K562 (cell line): ENCODE measurements at regions not wholly inside any gene's neighbourhood (a gene's known extent, or its start where the extent isn't known, plus 50 kb on each side); places are given as distances from the start of the nearest gene placed in this dataset.

Experiments
- BRCA1 ChIP-seq, 2 experiments: fragments of 450-650 bp in 1 of 2; sonication (generic) in 1 of 2; formaldehyde crosslinking in 1 of 2; IDR thresholded peaks; 2 replicates each; pipeline versions ENCODE4 v1.5.0 to v1.6.1; 2017 to 2020; ENCODE audit warnings: mild to moderate bottlenecking in 1 of 2, missing genetic modification reagents in 1 of 2
- EGR1 ChIP-seq: fragments of 450-650 bp; conservative IDR thresholded peaks from 2 replicates; pipeline ENCODE4 v1.6.1; 2017; ENCODE audit warnings: mild to moderate bottlenecking
- ESRRA ChIP-seq: fragments of 450-650 bp; IDR thresholded peaks from 2 replicates; pipeline ENCODE4 v1.6.1; 2014; ENCODE audit warnings: low read depth, mild to moderate bottlenecking, moderate library complexity, borderline replicate concordance
- EZH2 ChIP-seq: IDR thresholded peaks from 2 replicates; pipeline ENCODE4 v1.6.1; 2012; ENCODE audit warnings: low read depth, mild to moderate bottlenecking, inconsistent platforms, low read length, borderline replicate concordance
- JUNB ChIP-seq: fragments of 450-650 bp; formaldehyde crosslinking; conservative IDR thresholded peaks from 2 replicates; pipeline ENCODE4 v1.4.0; 2020; ENCODE audit warnings: mild to moderate bottlenecking
- KDM1A ChIP-seq, 2 experiments: fragments of 450-650 bp; IDR thresholded peaks; 2 replicates each; pipeline ENCODE4 v1.6.1; 2016; ENCODE audit warnings: mild to moderate bottlenecking in 2 of 2
- MAFF ChIP-seq: IDR thresholded peaks from 2 replicates; pipeline ENCODE4 v1.6.1; 2012; ENCODE audit warnings: low read length, improper control_type of control experiment
- POLR2A ChIP-seq: fragments of 450-650 bp; conservative IDR thresholded peaks from 2 replicates; pipeline ENCODE4 v1.6.1; 2016
- SMARCE1 ChIP-seq: fragments of 450-650 bp; IDR thresholded peaks from 2 replicates; pipeline ENCODE4 v1.7.1; 2016; ENCODE audit warnings: mild to moderate bottlenecking
- SMC3 ChIP-seq: conservative IDR thresholded peaks from 2 replicates; pipeline ENCODE4 v1.6.1; 2011; ENCODE audit warnings: low read depth, low read length, improper control_type of control experiment; ENCODE audit not compliant: insufficient read depth
- TF ChIP-seq, protein P1 (sequence below): sonication (generic); formaldehyde crosslinking; IDR thresholded peaks from 2 replicates; pipeline ENCODE4 v1.8.0; 2022; ENCODE audit warnings: missing genetic modification reagents, mild to moderate bottlenecking, borderline replicate concordance
- TF ChIP-seq, protein P2 (sequence below), 3 experiments: IDR thresholded peaks in 2 of 3; conservative IDR thresholded peaks in 1 of 3; 2 replicates each; pipeline ENCODE4 v1.5.1; 2011 to 2012; ENCODE audit warnings: low read length in 3 of 3, mild to moderate bottlenecking in 3 of 3, control low read depth in 2 of 3, improper control_type of control experiment in 1 of 3, inconsistent platforms in 1 of 3, low read depth in 1 of 3, mixed read lengths in 1 of 3, moderate library complexity in 1 of 3; ENCODE audit not compliant: insufficient read depth in 2 of 3

DNA sequence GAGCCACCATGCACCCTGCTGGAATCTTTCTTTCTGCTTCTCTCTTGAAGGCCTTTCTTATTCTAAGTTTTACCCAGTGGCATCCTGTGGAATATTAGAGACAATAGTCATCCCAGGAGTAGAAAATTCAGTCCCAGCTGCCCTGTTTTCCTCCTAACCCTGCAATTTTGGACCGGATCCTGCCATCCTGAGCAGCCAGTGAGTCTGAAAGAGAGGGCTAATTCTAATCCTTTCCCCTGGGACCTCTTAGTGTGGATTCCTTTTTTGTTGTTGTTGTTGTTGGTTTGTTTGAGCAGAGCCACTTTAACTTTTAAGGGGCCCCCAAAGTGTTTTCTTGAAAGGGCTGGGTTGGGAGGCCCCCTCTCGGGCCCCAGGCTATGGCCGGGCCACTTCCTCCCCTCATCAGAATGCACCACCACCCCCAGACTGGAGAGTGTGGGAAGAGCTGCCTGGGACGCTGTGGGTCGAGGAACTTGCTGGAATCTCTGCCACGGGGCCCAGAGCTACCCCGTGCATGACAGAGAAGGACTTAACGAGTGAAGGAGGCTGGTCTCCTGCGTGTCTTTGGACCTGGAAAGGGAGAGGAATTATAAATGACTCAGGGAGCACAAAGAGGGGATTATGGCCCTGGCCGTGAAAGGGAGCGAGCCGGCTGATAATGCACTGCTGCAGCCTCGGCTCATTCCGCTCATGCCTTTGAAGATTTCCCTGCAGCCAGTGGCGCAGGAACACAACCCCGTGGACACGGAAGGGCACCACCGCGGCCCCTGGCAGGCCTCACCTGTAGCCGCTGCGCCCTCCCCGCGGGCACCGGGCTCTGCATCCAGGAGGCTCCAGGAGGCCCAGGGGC is 81.0 kb upstream of the AKT3 start:
- TF ChIP-seq, protein P1, sequence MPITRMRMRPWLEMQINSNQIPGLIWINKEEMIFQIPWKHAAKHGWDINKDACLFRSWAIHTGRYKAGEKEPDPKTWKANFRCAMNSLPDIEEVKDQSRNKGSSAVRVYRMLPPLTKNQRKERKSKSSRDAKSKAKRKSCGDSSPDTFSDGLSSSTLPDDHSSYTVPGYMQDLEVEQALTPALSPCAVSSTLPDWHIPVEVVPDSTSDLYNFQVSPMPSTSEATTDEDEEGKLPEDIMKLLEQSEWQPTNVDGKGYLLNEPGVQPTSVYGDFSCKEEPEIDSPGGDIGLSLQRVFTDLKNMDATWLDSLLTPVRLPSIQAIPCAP = no peak
- TF ChIP-seq MAFF (no peak), ESRRA (no peak), JUNB (no peak), SMC3 (no peak), POLR2A (no peak), EGR1 (no peak), EZH2 (no peak), BRCA1 (IDR thresholded peaks at IDR 0.05) (no peak), BRCA1 (CRISPR knock-in tag; IDR thresholded peaks at IDR 0.05) (no peak), SMARCE1 (no peak), KDM1A (IDR thresholded peaks at IDR 0.05) (no peak)
- TF ChIP-seq, protein P2, sequence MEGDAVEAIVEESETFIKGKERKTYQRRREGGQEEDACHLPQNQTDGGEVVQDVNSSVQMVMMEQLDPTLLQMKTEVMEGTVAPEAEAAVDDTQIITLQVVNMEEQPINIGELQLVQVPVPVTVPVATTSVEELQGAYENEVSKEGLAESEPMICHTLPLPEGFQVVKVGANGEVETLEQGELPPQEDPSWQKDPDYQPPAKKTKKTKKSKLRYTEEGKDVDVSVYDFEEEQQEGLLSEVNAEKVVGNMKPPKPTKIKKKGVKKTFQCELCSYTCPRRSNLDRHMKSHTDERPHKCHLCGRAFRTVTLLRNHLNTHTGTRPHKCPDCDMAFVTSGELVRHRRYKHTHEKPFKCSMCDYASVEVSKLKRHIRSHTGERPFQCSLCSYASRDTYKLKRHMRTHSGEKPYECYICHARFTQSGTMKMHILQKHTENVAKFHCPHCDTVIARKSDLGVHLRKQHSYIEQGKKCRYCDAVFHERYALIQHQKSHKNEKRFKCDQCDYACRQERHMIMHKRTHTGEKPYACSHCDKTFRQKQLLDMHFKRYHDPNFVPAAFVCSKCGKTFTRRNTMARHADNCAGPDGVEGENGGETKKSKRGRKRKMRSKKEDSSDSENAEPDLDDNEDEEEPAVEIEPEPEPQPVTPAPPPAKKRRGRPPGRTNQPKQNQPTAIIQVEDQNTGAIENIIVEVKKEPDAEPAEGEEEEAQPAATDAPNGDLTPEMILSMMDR (IDR thresholded peaks at IDR 0.05 in 2 of 3, conservative IDR thresholded peaks at IDR 0.05 in 1 of 3; ENCODE audit: insufficient read depth in 2 of 3, low read depth in 1 of 3, low read length in 3 of 3) = no peak
